ENCODE measurements at regions not wholly inside any gene's neighbourhood (a gene's known extent, or its start where the extent isn't known, plus 50 kb on each side); places are given as distances from the start of the nearest gene placed in this dataset.

DNA sequence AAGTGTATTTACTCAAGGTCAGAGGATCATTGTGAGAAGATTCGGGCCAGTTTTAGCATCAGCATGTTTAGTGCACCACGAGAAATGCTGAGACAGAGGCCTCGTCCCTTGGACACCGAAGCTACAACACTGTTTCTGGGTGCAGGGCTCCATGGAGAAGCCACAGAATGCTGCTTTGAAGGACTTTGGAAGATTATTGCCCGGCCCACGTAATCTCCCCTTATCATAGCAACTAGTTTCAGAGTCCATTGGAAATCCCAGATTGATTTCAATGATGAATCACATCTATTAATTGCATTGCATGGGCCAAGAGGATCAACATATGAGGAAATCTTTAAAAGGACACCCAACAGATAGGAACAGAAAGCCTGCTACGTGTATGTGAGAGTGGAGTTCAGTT lies 156.0 kb downstream of the MAF start:
- DNase-seq (ENCODE audit: low read depth in 2 of 2) = no peak

DNA sequence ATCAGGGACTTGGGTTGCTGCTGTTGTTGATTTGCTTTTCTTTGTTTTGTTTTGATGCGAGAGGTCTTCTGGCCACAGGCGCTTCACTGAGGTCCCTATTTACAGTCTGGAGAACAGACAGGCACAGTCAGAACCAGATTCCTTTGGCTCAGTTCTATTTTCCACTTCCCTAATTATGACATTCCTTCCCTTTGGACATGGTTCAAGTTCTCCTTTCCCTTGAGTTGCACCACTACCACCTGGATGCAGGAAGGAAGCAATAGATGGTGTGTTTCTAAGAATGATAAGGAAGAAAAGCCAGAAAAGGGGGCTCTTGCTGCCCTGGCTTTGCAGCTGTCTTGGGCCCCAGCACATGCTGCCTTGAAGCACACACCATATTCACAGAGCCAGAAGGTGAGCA lies 160.6 kb downstream of the MAF start:
- no peak for DNase-seq (ENCODE audit: low read depth in 2 of 2)

DNA sequence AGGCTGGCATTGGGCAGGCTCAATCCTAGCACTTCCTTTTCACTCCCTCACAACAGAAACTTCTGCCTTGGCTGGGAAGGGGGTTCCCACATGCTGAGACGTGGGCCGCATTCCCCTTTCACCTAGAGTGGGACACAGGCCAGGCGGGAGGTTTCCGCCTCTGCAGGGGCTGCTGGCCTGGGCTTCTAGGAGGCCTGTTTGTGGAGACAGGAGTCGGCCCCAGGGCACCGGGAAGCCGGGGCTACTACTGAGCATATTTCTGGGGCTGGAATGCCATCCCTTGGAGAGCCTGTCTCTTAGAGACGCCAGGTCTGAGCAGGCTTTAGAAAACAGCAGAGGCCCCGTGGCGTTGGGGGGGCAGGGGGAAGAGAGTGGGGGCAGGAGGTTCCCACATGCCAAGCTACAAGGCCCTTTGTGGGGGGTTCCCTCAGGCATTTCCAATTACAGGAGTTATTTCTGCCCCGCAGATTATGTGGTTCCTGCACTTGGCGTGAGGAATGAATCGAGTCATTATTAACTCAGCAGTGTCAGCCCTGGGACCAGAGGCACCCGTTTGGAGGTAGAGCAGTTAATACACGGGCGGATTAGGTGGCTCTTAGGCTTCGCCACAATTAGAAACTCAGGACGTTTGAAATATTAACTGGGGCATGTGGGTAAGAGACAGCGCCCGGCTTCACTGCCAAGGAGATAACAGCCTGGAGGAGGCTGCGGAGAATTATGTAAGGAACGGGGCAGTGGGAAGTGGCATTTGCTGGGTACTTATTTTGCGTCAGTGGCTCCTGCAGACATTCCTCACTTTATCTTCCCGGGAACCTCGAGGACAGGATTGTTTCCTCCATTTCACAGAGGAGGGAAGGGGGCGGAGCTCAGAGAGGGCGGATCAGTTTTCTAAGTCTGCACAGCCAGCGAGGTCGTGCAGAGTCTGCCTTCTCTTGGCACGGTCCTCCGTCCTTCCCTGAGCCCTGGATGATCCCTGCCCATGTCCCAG lies 162.5 kb downstream of the MAF start:
- no peak for DNase-seq (ENCODE audit: low read depth in 2 of 2)

DNA sequence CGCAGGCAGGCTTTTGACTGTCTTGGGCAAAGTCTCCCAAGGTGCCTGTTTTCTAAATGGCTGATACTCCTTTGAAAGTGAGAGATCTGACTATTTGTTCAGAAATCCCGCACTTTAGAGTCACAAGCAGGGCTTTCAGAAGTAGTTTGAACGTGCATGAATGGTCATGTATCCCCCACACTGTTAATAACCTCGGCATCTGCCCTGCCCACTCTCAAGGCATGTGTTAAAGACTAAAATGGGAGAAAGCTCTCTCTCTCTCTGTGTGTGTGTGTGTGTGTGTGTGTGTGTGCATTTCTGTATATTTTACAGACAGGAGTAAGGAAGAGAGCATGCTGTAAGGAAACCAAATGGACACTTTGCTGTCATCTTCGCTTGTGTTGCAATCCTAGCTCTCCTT lies 163.7 kb downstream of the MAF start:
- DNase-seq (ENCODE audit: low read depth in 2 of 2) = no peak

DNA sequence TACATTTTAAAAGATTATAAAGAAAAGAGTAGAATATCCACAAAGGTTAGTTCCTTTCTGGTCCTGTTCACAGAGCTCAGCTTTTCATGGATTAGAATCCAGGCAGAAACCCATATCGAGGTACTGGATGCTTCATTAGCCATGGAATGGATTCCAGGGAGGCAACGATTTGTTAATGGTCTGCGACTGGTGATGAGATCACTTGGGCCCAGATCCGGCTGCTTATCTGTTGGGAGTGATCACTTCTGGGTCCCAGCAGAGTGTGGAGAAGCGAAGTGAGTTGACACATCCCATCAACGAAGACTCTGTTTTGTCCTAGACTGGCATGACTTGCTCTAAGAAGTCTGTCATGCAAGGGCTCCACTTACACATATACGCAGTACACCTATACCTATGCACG lies 165.8 kb downstream of the MAF start:
- DNase-seq (ENCODE audit: low read depth in 2 of 2) = no peak

DNA sequence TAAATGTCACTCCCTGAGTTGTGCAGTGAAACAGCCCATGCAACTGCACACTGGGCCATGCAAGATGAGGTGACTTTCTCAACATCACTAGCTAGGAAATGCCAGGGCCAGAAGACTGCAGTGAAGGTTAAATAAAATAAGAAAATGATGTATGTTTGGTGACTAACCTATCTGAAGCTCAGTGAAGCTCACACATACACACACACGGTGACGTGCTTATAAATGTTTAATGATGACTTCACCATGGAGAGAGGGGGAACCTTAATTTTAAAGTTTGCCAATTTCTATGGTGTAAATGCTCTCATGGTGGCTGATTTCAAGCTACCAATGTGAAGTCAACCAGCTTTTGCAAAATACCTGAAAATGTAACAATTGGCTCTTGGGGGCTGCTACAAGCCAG lies 166.4 kb downstream of the MAF start:
- no peak for DNase-seq (ENCODE audit: low read depth in 2 of 2)

DNA sequence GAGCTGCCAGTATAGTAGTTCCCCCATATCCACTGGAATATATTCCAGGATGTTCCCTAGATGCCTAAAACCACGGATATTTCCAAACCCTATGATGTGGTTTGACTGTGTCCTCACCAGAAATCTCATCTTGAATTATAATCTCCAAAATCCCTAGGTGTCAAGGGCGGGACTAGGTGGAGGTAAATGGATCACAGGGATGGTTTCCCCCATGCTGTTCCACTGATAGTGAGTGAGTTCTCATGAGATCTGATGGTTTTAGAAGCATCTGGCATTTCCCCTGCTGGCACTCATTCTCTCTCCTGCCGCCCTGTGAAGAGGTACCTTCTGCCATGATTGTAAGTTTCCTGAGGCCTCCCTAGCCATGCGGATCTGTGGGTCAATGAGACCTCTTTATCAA lies 168.6 kb downstream of the MAF start:
- DNase-seq (ENCODE audit: low read depth in 2 of 2) = no peak

DNA sequence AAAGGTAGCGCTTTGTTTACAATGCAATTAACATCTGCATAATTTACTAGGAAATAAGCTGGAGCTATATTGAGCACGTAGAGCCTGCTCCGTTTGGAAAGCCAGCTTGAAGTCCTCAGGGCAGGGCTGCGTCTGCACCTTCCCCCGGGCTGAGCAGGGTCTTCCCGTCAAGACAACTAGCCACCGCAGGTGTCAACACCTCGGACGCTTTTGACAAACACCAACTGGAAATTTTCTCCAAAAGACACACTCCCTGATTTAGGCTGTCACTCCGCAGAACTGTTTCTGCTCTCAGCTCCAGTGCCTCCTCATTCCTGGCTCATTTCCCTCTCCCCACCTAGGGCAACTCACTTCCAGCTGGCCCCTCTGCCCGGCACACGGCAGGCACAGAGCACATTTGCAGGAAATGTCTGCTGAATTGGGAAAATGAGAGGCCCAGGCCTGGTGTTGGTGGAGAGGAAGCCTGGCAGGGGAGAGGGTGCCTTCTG lies 170.3 kb downstream of the MAF start:
- DNase-seq (ENCODE audit: low read depth in 2 of 2) = no peak

DNA sequence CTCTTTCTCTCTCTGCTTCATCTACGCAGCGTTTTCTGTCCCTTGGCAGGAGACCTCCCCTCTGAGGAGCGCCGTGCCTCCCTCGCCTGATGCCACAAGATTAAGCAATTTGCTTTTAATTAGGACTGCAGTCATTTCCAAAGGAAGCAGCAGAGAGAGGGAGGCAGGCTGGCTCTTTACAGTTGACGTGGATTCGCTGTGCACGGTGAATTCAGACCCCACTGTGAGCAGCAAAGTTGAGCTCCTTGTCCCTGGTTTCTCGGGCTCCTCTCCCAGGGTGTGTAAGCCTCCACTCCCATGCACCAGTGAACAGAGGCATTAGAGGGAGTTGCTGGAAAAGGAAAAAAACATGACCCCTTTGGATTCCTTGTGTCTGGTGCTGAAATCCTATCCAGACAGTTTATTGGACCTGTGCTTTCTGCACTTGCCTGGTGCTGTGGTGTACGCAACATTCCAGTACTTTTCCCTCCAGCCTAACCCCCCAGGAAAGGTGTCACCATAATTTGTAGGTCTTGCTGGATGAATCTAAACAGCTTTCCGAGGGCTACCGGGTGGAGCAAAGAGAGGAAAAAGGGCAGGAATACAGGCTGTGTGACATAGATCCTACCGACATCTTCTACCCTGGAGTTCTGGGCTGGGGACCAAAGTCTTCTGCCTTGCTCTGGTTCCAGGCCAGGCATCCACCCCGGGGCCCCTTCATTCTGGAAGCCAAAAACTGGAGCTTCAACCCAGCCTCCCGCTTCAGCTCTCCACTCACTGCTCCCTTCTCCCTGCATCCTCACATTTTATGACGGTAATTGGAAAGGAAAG lies 171.0 kb downstream of the MAF start:
- no peak for DNase-seq (ENCODE audit: low read depth in 2 of 2)

DNA sequence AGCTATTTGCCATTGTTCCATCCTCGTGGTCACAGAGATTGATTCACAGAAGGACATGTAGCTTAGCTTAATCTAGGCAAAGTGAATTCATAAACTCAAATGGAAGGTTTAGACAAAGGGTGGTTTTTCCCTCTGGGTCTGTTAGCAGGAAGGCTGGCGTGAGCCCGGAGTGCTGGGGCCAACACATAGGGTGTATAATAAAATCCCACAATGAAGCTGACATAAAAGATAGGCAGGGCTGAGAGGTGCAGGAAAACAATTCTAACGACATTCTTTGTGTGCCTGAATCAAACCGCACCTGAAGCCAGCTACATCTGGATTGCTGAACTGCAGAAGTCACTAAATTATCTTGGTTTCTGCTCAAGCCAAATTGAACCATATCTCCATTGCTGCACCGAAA lies 173.9 kb downstream of the MAF start:
- DNase-seq (ENCODE audit: low read depth in 2 of 2) = no peak

DNA sequence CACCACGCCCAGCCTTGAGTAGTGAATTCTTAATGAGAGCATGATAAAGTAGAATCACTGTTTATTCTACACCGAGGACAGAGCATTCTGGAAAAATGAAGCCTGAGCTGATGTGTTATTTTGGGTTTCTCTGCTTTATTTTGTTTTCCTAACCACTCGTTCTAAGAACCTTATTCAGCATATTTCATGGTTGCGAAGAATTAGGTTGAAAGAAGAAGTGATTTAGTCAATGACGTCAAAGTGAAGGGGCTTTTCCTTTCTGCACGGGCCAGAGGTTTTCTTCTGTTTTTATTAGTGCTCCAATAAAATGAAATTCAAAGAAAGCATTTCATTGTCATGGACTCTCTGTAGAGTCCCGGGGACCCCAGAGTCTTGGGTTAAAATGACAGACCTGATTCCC lies 178.5 kb downstream of the MAF start:
- no peak for DNase-seq (ENCODE audit: low read depth in 2 of 2)

DNA sequence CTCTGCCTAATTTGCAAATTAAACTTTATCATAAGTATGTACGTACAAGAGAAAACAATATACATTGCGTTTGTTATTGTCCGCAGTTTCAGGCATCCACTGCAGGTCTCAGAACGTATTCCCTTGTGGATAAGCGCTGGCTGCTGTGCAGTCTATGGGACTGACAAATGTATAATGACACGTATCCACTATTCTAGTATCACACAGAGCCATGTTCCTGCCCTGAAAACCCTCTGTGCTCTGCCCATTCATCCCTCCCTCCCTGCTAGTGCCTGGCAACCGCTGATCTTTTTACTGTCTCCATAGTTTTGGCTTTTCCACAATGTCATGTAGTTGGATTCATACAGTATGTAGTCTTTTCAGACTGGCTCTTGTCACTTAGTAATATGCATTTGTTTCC lies 179.4 kb downstream of the MAF start:
- no peak for DNase-seq (ENCODE audit: low read depth in 2 of 2)

DNA sequence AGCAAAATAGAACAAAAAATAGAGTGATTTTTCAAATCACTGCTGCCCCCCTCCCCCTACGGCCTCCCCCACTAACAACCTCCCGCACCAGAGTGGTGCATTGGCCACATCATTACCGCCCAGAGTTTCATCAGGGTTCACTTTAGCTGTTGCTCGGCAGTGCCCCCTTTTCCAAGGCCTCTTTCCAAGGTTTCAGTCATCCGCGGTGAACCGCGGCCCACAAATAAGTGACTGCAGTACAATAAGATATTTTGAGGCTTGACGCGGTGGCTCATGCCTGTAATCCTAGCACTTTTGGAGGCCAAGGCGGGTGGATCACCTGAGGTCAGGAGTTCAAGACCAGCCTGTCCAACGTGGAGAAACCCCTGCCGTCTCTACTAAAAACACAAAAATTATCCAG lies 180.0 kb downstream of the MAF start:
- DNase-seq (ENCODE audit: low read depth in 2 of 2) = no peak

DNA sequence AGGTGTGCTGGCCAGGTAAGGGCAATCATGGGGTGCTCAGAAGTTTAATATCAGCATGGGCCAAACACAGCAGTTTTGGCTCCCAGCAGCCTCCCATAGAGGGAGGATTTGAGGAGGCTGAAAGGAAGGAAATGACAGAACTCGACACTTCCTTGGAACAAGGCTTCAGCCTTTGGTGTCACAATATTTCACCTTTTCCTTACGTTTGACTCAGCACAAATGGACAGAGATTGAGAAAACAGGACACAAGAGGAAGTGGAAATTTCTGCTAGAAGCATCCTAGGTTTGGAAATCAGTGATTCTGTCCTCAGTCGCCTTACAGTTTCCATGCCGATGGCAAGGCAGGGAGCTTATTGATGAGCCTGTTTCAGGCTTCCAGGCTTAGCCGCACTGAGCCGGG lies 181.4 kb downstream of the MAF start:
- DNase-seq (ENCODE audit: low read depth in 2 of 2) = no peak

DNA sequence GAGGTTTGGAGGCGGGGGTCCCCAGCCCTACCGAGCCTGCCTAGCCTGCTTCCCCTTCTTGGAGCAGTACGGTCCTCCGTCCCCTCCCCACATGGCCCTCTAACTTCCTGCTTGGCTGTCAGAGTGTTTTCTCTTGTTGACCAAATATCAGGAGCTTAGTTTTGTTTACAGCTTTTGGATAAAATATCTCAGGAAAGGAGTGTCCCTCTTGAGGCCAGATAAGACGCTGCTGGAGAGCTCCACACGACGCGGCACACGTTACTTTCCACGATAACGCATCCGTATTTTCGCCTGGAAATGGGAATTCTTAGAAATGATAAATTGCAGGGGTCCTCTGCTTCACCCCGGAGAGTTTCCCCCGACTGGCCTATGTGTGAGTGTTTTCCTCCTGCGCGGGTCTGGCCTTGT lies 182.9 kb downstream of the MAF start:
- no peak for DNase-seq (ENCODE audit: low read depth in 2 of 2)

DNA sequence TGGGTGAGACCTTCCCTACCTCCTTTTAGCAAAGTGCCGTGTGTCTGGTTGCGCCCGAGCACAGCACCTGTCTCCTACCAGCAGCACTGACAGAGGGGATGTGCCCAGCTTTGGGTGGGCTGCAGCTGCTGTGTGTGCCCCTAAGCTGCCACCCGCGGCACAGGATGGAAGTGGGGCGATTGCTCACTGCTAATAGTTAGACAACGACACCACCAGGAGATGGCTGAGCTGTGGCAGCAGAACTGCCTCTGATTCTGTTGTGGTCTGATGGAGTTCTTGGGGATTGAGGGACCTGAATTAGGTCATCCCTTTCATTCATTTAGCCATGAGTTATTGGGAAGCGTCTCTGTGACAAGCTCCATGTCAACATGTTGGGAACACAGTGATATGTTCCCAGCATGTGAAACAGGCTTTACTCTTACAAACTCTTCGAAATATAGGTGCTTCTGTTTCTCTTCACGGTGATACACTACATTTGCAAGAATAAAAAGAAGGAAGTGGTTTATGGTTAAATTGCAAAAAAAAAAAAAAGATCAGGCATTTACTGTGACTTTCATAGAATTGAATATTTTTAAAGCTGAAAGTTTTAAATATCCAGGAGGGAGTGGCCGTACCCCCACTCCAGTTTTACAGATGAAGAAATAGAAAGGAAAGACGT lies 184.4 kb downstream of the MAF start:
- no peak for DNase-seq (ENCODE audit: low read depth in 2 of 2)

DNA sequence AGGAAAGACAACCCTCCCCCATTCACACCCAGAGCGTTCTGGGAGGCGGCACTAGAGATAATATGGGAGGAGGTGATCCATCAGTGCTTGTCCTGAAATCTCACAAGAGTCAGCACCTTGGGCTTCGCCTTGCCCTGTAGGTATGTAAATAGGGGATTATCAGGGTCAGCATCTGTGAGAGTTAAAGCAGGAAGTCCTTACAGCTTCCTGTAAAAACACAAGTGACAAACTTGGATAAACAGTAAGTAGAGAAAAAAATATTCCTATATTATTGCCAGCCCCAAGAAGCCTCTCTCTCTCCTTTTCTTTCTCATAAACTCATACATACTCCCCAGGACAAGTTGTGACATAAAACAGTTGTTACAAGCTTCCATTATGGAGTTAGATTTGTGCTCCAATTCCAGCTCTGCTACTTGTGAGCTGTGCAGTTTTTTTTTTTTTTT lies 187.7 kb downstream of the MAF start:
- DNase-seq (ENCODE audit: low read depth in 2 of 2) = no peak

DNA sequence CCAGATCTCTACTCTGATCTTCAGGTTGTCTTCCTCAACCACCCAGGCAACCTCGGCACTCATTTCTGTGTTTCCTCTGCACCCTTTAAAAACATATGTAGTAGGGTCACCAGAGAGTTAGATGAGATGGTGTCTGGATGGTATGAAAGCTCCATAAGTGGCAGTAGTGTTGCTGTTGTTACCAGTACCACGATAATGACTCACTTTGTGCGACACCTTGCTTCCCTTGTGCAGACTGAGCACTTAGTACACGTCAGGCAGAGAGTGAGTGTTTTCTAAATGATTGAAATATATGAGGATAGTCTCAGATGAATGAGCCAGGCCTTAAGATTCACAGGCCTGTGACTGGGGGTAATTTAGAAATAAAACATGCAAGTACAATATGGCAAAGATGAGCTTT lies 188.7 kb downstream of the MAF start:
- no peak for DNase-seq (ENCODE audit: low read depth in 2 of 2)

DNA sequence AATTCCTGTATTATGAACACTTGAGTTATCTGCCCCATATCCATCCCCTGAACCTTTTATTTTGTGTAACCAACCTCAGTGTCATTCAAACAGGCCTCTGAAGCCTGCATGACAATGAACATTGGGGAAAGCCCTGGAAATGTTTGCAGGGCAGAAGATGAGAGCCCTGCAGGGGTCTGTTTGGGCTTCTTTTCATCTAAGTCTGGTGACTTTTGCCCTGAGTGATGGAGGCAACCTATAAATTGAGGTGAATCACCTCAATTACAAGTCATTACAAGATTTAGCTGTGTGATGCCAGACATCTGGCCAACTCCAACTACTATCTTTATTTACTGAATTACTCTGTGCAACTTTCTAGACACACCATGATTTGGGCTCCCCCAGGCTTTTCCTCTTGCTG lies 189.2 kb downstream of the MAF start:
- no peak for DNase-seq (ENCODE audit: low read depth in 2 of 2)

DNA sequence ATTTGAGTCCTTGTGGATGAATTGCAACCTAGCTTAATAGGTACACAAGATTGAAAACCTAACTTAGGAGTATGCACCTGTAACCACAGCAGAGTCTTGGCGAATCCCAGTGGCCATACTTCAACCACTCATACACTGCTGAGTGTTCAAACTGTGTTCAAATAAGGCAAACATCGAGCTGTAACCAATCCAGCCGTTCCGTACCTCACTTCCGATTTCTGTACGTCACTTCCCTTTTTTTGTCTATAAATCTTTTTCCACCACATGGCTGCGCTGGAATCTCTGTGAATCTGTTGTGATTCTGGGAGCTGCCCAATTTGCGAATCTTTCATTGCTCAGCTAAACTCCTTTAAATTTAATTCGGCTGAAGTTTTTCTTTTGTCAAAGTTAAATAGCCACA lies 190.6 kb downstream of the MAF start:
- no peak for DNase-seq (ENCODE audit: low read depth in 2 of 2)

DNA sequence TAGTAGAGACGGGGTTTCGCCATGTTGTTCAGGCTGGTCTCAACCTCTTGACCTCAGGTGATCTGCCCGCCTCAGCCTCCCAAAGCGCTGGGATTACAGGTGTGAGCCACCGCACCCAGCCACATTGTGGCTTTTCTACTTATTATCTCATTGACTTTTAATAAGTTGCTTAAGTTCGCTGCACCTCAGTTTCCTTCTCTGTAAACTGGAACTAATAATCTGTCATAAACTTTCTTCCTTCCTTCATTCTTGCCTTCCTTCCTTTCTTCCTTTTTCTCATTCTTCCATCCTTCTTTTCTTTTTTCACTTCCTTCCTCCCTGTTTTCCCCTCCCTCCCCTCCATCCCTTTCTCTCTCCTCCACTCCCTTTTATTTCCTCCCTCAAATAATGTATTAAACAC lies 192.2 kb downstream of the MAF start:
- no peak for DNase-seq (ENCODE audit: low read depth in 2 of 2)

DNA sequence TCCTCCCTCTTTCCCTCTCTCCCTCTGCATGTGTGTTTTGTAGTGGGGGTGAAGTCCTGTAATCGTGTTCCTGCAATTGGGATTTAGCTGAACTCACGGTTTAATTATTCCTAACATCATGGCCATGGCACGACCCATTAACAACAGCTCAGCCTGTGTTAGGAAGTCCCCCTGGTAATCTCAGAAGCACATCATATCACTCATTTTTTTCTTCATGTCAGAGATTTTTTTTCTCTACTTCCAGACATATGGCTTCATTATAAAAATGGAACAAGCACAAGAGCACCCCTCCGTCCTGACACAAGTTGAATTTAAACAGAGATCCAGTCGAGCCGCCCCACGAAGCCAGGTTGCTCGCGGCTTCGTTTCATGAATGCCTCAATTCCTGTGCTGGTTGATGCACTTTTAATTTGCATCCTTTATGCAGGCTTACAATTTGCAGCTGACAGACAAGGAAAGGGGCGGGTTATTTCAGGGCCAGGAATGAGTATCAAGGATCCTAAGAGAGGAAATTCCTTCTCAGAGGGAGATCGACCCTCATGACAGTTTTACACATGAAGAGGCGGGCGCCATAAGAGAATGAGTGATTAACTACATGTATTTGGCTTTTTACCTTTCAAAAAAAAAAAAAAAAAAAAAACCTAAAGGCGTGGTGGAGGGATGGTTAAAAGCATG lies 192.9 kb downstream of the MAF start:
- no peak for DNase-seq (ENCODE audit: low read depth in 2 of 2)
